Cardiac muscle cell (in vitro differentiated cells and primary cell): ENCODE measurements at regions not wholly inside any gene's neighbourhood (a gene's known extent, or its start where the extent isn't known, plus 50 kb on each side); places are given as distances from the start of the nearest gene placed in this dataset.

Experiments
- DNase-seq, 2 donors: peaks; one replicate each; pipeline versions ENCODE4 v3.0.0 to v3.0.0-alpha.2; 2010 to 2017; ENCODE audit warnings: low read depth in 1 of 2, low spot score in 1 of 2
- H3K27ac ChIP-seq: fragments of 200-600 bp; sonication (generic); 2 replicates; pipeline ENCODE4 v1.5.1; 2016
- H3K27me3 ChIP-seq: fragments of 200-600 bp; sonication (generic); 2 replicates; pipeline ENCODE4 v1.6.0; 2016; ENCODE audit warnings: control low read depth
- H3K36me3 ChIP-seq: fragments of 200-600 bp; sonication (generic); 2 replicates; pipeline ENCODE4 v1.5.1; 2016; ENCODE audit warnings: control low read depth
- H3K4me1 ChIP-seq: fragments of 200-600 bp; sonication (generic); 2 replicates; pipeline ENCODE4 v1.8.1; 2017; ENCODE audit warnings: low read depth, mild to moderate bottlenecking, mixed run types
- H3K4me3 ChIP-seq: fragments of 200-600 bp; sonication (generic); 2 replicates; pipeline ENCODE4 v1.5.1; 2016; ENCODE audit warnings: mild to moderate bottlenecking
- H3K9me3 ChIP-seq: fragments of 200-600 bp; sonication (generic); 2 replicates; pipeline ENCODE4 v1.5.1; 2017; ENCODE audit warnings: low read depth, mild to moderate bottlenecking, control low read depth
- CTCF ChIP-seq: IDR thresholded peaks from 2 replicates; pipeline ENCODE4 v1.5.1; 2012; ENCODE audit warnings: low read depth, mild to moderate bottlenecking, low read length

- H3K27ac ChIP-seq = no peak overlapping the region
- no peak for DNase-seq
- no peaks in the 10 kb centered on the region for H3K27me3 ChIP-seq
- TF ChIP-seq CTCF = no peak
- H3K4me1 ChIP-seq = peaks cover 19% of the 10 kb centered on the region
- H3K4me3 ChIP-seq = no peak overlapping the region
- no peaks in the 10 kb centered on the region for H3K36me3 ChIP-seq
- no peaks in the 10 kb centered on the region for H3K9me3 ChIP-seq
These were observed 380.6 kb upstream of the B3GAT1 start for GRCh38 chr11:134792677-134793076.

DNA sequence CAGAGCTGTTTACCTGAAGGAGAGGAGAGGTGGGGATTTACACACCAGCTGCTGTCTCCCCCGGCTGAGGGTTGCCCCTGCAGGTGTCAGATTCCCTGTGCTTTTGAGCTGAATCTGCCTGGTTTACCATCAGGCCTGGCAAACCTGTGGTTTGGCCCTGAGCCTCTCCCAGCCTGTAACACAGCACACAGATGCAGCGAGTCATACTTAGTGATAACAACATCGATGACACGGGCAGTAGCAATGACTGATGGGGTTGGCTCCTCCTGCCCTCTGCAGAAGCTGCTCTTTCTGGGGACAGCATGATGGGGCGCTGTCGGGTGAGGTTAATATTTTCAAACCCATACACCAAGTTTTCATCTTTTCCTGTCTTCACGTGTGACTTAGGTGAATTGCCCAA lies 380.0 kb upstream of the B3GAT1 start:
- peaks cover 19% of the 10 kb centered on the region for H3K4me1 ChIP-seq
- no peaks in the 10 kb centered on the region for H3K36me3 ChIP-seq
- peak overlapping the region; percentile 64 for H3K27ac ChIP-seq
- no peak for DNase-seq
- H3K4me3 ChIP-seq = no peak overlapping the region
- H3K27me3 ChIP-seq = no peaks in the 10 kb centered on the region
- no peak for TF ChIP-seq CTCF
- no peaks in the 10 kb centered on the region for H3K9me3 ChIP-seq

GRCh38 chr11:134791102-134791501 lies 379.1 kb upstream of the B3GAT1 start:
- Histone ChIP-seq H3K27ac (peak overlapping the region; percentile 64), H3K4me1 (peaks cover 19% of the 10 kb centered on the region), H3K4me3 (no peak overlapping the region), H3K9me3 (no peaks in the 10 kb centered on the region), H3K27me3 (no peaks in the 10 kb centered on the region), H3K36me3 (no peaks in the 10 kb centered on the region)
- DNase-seq = peak in 1 of 2 donors; percentile 70
- TF ChIP-seq CTCF = no peak

- Histone ChIP-seq H3K9me3 (no peaks in the 10 kb centered on the region), H3K27me3 (no peaks in the 10 kb centered on the region), H3K4me3 (no peak overlapping the region), H3K36me3 (no peaks in the 10 kb centered on the region), H3K4me1 (peaks cover 19% of the 10 kb centered on the region), H3K27ac (no peak overlapping the region)
- TF ChIP-seq CTCF = no peak
- no peak for DNase-seq
These were observed 377.1 kb upstream of the B3GAT1 start for GRCh38 chr11:134789104-134789503.

DNA sequence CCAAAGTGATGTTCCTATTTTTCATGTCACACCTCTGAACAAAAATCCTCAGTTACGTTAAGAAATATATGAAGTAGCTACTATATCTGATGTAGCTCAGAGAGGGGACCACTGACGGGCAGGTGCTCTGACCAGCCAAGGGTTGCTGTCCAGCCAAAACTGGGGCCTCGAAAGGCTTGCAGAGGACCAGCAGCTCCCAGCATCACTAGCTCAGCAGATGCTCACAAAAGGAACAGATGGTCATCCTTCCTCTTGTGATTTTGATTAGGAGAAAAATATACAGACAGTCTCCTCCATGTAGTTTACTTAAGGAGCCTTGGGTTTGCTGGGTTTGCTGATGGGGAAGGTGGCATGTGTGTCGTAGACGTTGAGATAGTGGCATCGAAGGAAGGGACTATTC lies 374.6 kb upstream of the B3GAT1 start:
- Histone ChIP-seq H3K4me3 (no peak overlapping the region), H3K36me3 (no peaks in the 10 kb centered on the region), H3K4me1 (peaks cover 12% of the 10 kb centered on the region), H3K27me3 (no peaks in the 10 kb centered on the region), H3K9me3 (no peaks in the 10 kb centered on the region), H3K27ac (no peak overlapping the region)
- TF ChIP-seq CTCF = no peak
- no peak for DNase-seq
